ENCODE measurements at regions not wholly inside any gene's neighbourhood (a gene's known extent, or its start where the extent isn't known, plus 50 kb on each side); places are given as distances from the start of the nearest gene placed in this dataset.

DNA sequence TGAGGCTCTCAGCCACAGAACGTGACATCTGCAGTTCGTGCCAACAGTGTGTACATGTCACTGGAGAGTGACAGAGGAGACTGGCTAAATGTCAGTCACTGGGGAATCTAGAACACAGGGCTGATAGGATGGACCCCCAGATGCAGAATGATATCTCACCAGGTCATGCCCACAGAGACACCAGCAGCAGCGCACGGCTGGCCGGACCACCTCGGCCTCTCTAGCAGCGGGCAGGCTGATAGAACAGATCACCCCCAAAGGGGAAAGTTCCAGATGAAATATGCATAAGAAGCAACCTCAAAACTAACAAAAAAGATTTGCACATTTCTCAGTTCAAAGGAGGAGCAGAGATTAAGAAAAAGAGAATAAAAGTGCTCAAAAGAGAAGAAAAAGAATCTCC, 266.5 kb downstream of the SEC23A start:
- TF ChIP-seq YY1 (IDR thresholded peaks at IDR 0.05; ENCODE audit: insufficient read depth, insufficient read length) (no peak), ZNF274 (IDR thresholded peaks at IDR 0.05; ENCODE audit: low read depth, low read length) (no peak), SUZ12 (IDR thresholded peaks at IDR 0.05; ENCODE audit: extremely low read depth, insufficient read depth, insufficient read length) (no peak)
